ENCODE measurements at regions not wholly inside any gene's neighbourhood (a gene's known extent, or its start where the extent isn't known, plus 50 kb on each side); places are given as distances from the start of the nearest gene placed in this dataset.

- DNase-seq (peak in 1 of 5 donors; percentile 49), FAIRE-seq (no peak)
- Histone ChIP-seq H3K9me3 (ENCODE audit: control insufficient read depth in 2 of 3, insufficient read depth in 1 of 3, low read length in 3 of 3) (peaks cover 0 to 8% (median 4%) of the 10 kb centered on the region in 3 donors), H3K27me3 (ENCODE audit: control insufficient read depth, insufficient read depth, low read length) (peaks cover 2% of the 10 kb centered on the region), H3K4me3 (ENCODE audit: low read length in 3 of 3) (no peak overlapping the region), H3K4me1 (ENCODE audit: control insufficient read depth in 2 of 3, insufficient read depth in 2 of 3, low read depth in 1 of 3, low read length in 3 of 3) (no peaks in the 10 kb centered on the region), H3K36me3 (ENCODE audit: control insufficient read depth in 2 of 3, insufficient read depth in 3 of 3, low read length in 3 of 3) (no peaks in the 10 kb centered on the region), H3K27ac (ENCODE audit: low read depth in 2 of 2, low read length in 2 of 2) (no peak overlapping the region), H3K9ac (ENCODE audit: low read length in 3 of 3) (no peak overlapping the region)
- TF ChIP-seq, protein P1, sequence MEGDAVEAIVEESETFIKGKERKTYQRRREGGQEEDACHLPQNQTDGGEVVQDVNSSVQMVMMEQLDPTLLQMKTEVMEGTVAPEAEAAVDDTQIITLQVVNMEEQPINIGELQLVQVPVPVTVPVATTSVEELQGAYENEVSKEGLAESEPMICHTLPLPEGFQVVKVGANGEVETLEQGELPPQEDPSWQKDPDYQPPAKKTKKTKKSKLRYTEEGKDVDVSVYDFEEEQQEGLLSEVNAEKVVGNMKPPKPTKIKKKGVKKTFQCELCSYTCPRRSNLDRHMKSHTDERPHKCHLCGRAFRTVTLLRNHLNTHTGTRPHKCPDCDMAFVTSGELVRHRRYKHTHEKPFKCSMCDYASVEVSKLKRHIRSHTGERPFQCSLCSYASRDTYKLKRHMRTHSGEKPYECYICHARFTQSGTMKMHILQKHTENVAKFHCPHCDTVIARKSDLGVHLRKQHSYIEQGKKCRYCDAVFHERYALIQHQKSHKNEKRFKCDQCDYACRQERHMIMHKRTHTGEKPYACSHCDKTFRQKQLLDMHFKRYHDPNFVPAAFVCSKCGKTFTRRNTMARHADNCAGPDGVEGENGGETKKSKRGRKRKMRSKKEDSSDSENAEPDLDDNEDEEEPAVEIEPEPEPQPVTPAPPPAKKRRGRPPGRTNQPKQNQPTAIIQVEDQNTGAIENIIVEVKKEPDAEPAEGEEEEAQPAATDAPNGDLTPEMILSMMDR (IDR thresholded peaks at IDR 0.05; ENCODE audit: borderline replicate concordance, extremely low read depth, insufficient read depth) = no peak
- intact Hi-C loops (cut with DNase I) = no loop called here
These were observed 202.3 kb upstream of the C14orf180 start for GRCh38 chr14:104377256-104377655.

DNA sequence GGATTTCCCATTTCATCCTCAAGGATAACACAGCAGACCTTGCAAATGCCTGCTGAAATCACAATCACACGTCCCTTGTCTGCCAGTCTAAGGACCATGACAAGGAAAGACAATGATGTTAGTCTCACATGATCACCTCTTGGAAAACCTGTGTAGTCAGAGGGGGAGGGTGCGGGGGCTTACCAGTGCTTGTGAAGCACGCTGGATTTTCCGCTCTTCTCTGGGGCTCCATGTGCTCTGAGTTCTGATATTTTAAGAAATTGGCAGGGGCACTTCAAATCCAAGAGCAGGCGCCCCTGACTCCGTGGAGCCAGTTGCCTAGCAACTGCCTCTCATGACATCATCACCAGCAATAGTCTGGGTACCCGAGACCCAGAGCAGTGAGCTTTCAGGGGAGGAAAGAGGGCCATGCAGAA, 200.9 kb upstream of the C14orf180 start:
- TF ChIP-seq, protein P1 (IDR thresholded peaks at IDR 0.05; ENCODE audit: borderline replicate concordance, extremely low read depth, insufficient read depth) = no peak
- intact Hi-C loops (cut with DNase I) = no loop called here
- H3K36me3 ChIP-seq (ENCODE audit: control insufficient read depth in 2 of 3, insufficient read depth in 3 of 3, low read length in 3 of 3) = no peaks in the 10 kb centered on the region

DNA sequence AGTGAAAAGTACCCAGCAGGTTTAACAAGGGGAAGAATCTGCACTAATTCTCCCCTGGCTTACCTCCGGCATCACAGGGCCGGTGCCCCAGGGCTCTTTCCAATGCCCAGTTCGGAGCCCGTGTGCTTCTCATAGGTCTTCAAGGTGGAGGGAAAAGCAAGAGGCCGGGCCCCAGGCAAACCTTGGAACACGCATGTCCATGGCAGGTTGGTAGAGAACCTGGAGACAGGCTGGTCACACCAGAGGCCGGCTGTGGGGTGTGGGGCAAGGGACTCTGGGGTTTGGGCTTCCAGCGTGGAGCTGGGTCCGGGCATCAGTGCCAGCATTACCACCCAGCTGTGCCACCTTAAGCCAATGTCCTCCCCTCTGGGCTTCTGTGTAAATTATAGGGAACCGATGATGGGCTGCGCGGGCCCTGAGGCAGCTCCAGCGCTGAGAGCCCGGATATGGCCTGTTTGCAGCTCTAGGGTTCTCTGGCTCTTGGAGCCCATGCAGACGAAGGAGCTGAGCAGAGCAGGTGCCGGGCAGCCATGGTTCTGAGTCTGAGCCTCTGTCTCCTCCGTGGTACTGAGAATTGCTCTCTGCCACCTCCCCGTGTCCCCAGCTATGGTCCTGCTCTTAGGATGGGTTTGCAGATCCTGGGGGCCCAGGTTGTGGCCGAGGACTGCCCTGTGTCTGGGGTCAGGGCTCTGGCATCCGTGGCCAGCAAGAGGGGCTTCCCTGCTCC, 197.0 kb upstream of the C14orf180 start:
- DNase-seq (peak in 2 of 5 donors; percentile 29 to 59), FAIRE-seq (no peak)
- TF ChIP-seq, protein P1 (IDR thresholded peaks at IDR 0.05; ENCODE audit: borderline replicate concordance, extremely low read depth, insufficient read depth) = no peak
- Histone ChIP-seq H3K4me1 (ENCODE audit: control insufficient read depth in 2 of 3, insufficient read depth in 2 of 3, low read depth in 1 of 3, low read length in 3 of 3) (no peaks in the 10 kb centered on the region), H3K36me3 (ENCODE audit: control insufficient read depth in 2 of 3, insufficient read depth in 3 of 3, low read length in 3 of 3) (no peaks in the 10 kb centered on the region), H3K4me3 (ENCODE audit: low read length in 3 of 3) (no peak overlapping the region), H3K9ac (ENCODE audit: low read length in 3 of 3) (no peak overlapping the region), H3K27ac (ENCODE audit: low read depth in 2 of 2, low read length in 2 of 2) (no peak overlapping the region), H3K27me3 (ENCODE audit: control insufficient read depth, insufficient read depth, low read length) (peaks cover 3% of the 10 kb centered on the region), H3K9me3 (ENCODE audit: control insufficient read depth in 2 of 3, insufficient read depth in 1 of 3, low read length in 3 of 3) (peaks cover 0 to 8% (median 4%) of the 10 kb centered on the region in 3 donors)
- intact Hi-C loops (cut with DNase I) = no loop called here

More for the DNA sequence above, 200.9 kb upstream of the C14orf180 start:
- DNase-seq = peak in 1 of 5 donors; percentile 24
- no peak overlapping the region for H3K9ac ChIP-seq (ENCODE audit: low read length in 3 of 3)
- no peak overlapping the region for H3K27ac ChIP-seq (ENCODE audit: low read depth in 2 of 2, low read length in 2 of 2)
- peaks cover 0 to 8% (median 4%) of the 10 kb centered on the region in 3 donors for H3K9me3 ChIP-seq (ENCODE audit: control insufficient read depth in 2 of 3, insufficient read depth in 1 of 3, low read length in 3 of 3)
- no peak for FAIRE-seq
- no peaks in the 10 kb centered on the region for H3K4me1 ChIP-seq (ENCODE audit: control insufficient read depth in 2 of 3, insufficient read depth in 2 of 3, low read depth in 1 of 3, low read length in 3 of 3)
- H3K4me3 ChIP-seq (ENCODE audit: low read length in 3 of 3) = no peak overlapping the region
- peaks cover 2% of the 10 kb centered on the region for H3K27me3 ChIP-seq (ENCODE audit: control insufficient read depth, insufficient read depth, low read length)
